WERI-Rb-1 (cell line): ENCODE measurements at regions not wholly inside any gene's neighbourhood (a gene's known extent, or its start where the extent isn't known, plus 50 kb on each side); places are given as distances from the start of the nearest gene placed in this dataset.

ENCODE experiments used
- DNase-seq: peaks from one replicate; pipeline ENCODE4 v3.0.0-alpha.2; 2020
- H3K27ac ChIP-seq: fragments of 250-450 bp; sonication (Bioruptor Pico); 2 replicates; pipeline ENCODE4 v1.5.1; 2020; ENCODE audit warnings: mild to moderate bottlenecking, moderate library complexity
- H3K27me3 ChIP-seq: fragments of 250-450 bp; sonication (Bioruptor Pico); 2 replicates; pipeline ENCODE4 v1.5.1; 2021; ENCODE audit warnings: mild to moderate bottlenecking, low read depth, moderate library complexity; ENCODE audit not compliant: insufficient read depth, severe bottlenecking
- H3K36me3 ChIP-seq: fragments of 250-450 bp; sonication (Bioruptor Pico); 2 replicates; pipeline ENCODE4 v1.5.1; 2020; ENCODE audit warnings: mild to moderate bottlenecking, moderate library complexity
- H3K4me3 ChIP-seq: 2 replicates; pipeline ENCODE4 v1.5.1; 2011; ENCODE audit warnings: low read depth, mild to moderate bottlenecking, control low read depth, low read length
- H3K9me3 ChIP-seq: fragments of 250-450 bp; sonication (Bioruptor Pico); 2 replicates; pipeline ENCODE4 v1.5.1; 2021; ENCODE audit warnings: mild to moderate bottlenecking, moderate library complexity; ENCODE audit not compliant: severe bottlenecking
- TF ChIP-seq, protein P1 (sequence below): IDR thresholded peaks from 2 replicates; pipeline ENCODE4 v1.5.1; 2011; ENCODE audit warnings: low read depth, mild to moderate bottlenecking, control low read depth, inconsistent platforms, low read length

DNA sequence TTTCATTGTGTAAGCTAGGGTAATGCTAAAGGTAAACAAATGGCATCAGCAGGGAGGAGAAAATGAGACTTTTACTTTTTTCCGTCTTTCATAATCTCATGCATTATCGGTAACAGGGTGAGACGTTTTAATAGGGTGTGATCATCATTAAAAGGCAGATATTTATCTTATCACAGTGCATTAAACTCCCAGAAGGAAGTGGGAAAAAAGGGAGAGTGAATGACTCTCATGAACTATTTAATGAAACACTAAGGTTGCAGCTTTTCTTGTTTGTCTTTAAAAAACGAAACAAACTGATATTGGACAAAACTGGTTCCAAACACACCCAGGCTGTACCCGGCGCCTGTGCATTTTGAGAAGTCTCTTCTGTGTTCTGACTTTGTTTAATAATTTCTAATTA, 1936.8 kb upstream of the PIK3C3 start:
- TF ChIP-seq, protein P1, sequence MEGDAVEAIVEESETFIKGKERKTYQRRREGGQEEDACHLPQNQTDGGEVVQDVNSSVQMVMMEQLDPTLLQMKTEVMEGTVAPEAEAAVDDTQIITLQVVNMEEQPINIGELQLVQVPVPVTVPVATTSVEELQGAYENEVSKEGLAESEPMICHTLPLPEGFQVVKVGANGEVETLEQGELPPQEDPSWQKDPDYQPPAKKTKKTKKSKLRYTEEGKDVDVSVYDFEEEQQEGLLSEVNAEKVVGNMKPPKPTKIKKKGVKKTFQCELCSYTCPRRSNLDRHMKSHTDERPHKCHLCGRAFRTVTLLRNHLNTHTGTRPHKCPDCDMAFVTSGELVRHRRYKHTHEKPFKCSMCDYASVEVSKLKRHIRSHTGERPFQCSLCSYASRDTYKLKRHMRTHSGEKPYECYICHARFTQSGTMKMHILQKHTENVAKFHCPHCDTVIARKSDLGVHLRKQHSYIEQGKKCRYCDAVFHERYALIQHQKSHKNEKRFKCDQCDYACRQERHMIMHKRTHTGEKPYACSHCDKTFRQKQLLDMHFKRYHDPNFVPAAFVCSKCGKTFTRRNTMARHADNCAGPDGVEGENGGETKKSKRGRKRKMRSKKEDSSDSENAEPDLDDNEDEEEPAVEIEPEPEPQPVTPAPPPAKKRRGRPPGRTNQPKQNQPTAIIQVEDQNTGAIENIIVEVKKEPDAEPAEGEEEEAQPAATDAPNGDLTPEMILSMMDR, result no peak
- Histone ChIP-seq H3K27ac (no peak overlapping the region), H3K9me3 (no peaks in the 10 kb centered on the region), H3K4me3 (no peak overlapping the region), H3K36me3 (no peaks in the 10 kb centered on the region), H3K27me3 (no peaks in the 10 kb centered on the region)
- DNase-seq, result no peak

DNA sequence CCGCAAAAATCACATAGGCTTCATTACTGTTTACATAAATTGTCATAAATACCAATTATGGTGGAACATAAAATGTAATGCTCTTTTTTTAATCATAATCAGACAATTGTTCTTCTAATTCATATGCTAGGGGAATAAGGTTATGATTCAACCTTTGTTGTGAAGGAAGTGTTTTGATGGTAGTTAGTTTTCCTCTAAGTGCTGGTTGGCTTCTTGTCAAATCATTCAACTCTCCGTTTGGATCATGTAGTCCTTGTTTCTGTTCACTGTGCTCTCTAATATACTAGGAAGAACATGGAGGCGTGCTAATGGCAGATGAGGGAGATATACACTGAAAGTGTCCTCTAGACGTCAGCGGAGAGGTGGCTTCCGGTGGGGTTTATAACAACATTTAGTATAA, 1938.0 kb upstream of the PIK3C3 start:
- Histone ChIP-seq H3K27me3 (no peaks in the 10 kb centered on the region), H3K4me3 (no peak overlapping the region), H3K27ac (no peak overlapping the region), H3K36me3 (no peaks in the 10 kb centered on the region), H3K9me3 (no peaks in the 10 kb centered on the region)
- DNase-seq, result no peak
- TF ChIP-seq, protein P1, result no peak

DNA sequence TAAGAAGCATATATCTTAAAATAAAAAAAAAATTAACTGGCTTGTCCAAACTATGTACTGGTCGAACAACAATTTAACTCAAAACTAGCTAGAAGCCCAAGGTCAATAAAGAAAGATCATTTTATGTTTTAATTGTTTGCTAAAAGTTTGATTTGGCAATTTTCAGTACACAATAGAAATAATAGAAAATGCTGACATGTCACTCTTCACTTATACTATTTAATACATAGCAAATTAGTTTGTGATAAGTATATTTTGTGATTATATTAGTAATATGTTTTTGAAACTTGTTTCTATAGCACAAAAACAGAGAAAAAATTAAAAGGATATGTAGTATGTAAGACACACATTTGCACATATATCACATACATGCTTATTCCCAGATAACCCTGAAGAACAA, 1938.6 kb upstream of the PIK3C3 start:
- H3K36me3 ChIP-seq, result no peaks in the 10 kb centered on the region
- no peak overlapping the region for H3K27ac ChIP-seq
- TF ChIP-seq, protein P1, result no peak
- H3K4me3 ChIP-seq, result no peak overlapping the region
- H3K27me3 ChIP-seq, result no peaks in the 10 kb centered on the region
- DNase-seq, result no peak
- H3K9me3 ChIP-seq, result no peaks in the 10 kb centered on the region

DNA sequence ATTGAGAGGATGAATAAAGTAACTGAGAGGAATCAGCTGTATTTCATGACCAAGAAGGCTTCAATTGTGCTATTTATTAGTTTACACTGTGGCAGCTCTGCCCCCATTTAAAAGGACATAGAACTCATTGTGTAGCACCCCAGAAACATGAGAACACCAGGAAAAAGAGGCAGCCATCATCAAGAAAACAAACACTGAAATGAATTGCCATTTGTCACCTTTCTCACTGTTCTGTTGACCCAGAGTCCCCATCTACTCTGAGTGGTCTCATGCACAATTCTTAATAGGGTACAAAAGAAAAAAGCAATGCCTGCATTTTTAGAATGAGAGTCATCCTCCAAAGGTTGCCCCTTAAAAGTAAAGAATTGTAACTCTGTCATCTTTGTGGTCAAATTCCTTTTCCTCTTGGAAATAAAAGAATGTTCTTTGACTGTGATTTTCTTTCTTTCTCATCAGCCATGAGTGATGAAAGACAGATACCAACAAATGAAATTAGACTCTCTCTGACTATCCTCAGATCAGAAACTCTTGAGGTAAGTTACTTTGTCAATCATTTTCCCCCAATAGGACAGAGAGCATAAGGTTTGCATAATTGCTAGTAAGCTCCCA, 1941.9 kb upstream of the PIK3C3 start:
- H3K36me3 ChIP-seq, result no peaks in the 10 kb centered on the region
- DNase-seq, result no peak

DNA sequence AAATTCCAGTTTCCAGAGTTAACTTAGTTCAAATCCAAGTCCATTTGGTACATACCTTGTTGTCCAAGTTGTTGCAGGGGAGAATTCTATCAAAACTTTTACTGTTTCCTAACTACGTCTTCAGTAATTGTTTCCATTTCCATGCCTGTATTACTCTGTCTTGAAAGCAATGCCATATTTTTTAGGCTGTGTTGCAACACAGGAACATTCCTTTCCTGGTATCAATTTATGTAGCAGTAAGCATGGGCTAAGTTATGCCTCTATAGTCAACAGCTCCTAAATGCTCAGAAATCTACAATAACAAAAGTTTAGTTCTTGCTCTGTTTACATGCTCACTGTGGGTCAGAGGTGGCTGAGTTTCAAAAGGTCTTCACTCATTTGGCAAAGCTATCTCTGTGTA, 1943.8 kb upstream of the PIK3C3 start:
- H3K27ac ChIP-seq, result no peak overlapping the region
- no peak for DNase-seq
- no peaks in the 10 kb centered on the region for H3K36me3 ChIP-seq
- H3K9me3 ChIP-seq, result no peaks in the 10 kb centered on the region
- TF ChIP-seq, protein P1, result no peak
- no peak overlapping the region for H3K4me3 ChIP-seq
- no peaks in the 10 kb centered on the region for H3K27me3 ChIP-seq

More for the DNA sequence above, 1941.9 kb upstream of the PIK3C3 start:
- no peaks in the 10 kb centered on the region for H3K9me3 ChIP-seq
- H3K4me3 ChIP-seq, result no peak overlapping the region
- no peaks in the 10 kb centered on the region for H3K27me3 ChIP-seq
- TF ChIP-seq, protein P1, result no peak
- no peak overlapping the region for H3K27ac ChIP-seq

DNA sequence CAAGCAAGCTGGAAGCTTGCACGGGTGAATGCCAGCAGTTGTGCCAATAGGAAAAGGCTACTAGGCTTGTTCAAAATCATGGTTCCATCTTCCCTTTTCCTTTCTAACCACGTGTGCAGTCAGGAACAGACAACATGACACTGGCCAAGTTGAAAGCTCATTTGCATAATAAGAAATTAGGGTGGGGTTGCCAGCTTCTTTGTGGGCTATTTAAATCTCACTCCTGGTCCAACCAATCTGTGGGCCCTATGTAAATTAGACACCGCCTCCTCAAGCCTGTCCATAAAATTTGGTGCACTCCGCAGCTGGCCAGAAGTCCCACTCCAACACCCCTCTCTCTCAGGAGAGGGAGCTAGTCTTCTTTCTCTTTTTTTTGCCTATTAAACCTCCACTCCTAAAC, 1948.4 kb upstream of the PIK3C3 start:
- no peaks in the 10 kb centered on the region for H3K9me3 ChIP-seq
- no peaks in the 10 kb centered on the region for H3K27me3 ChIP-seq
- H3K4me3 ChIP-seq, result no peak overlapping the region
- DNase-seq, result no peak
- TF ChIP-seq, protein P1, result no peak
- H3K36me3 ChIP-seq, result no peaks in the 10 kb centered on the region
- H3K27ac ChIP-seq, result no peak overlapping the region
